Upper lobe of left lung (tissue), 6 donors: ENCODE measurements at regions not wholly inside any gene's neighbourhood (a gene's known extent, or its start where the extent isn't known, plus 50 kb on each side); places are given as distances from the start of the nearest gene placed in this dataset.

Experiments
- ATAC-seq, 2 donors: fragments of 200-7000 bp; cut with Tn5 transposase; one replicate each; pipeline ENCODE4 v1.9.1; 2022; ENCODE audit warnings: mild to moderate bottlenecking in 2 of 2, moderate library complexity in 2 of 2; ENCODE audit not compliant: low FRiP score in 2 of 2
- DNase-seq, 2 donors: peaks; one replicate each; pipeline ENCODE4 v3.0.0-alpha.2; 2019 to 2020
- H3K27ac ChIP-seq, 4 donors: fragments of 200-600 bp; sonication (generic); one replicate each; pipeline ENCODE4 v1.5.1; 2016 to 2019
- H3K27me3 ChIP-seq, 4 donors: fragments of 200-600 bp; sonication (generic); one replicate each; pipeline ENCODE4 v1.5.1; 2017 to 2019
- H3K36me3 ChIP-seq, 4 donors: fragments of 200-600 bp; sonication (generic); one replicate each; pipeline ENCODE4 v1.5.1; 2016 to 2019
- H3K4me1 ChIP-seq, 4 donors: fragments of 200-600 bp; sonication (generic); one replicate each; pipeline ENCODE4 v1.5.1; 2018 to 2019
- H3K4me3 ChIP-seq, 4 donors: fragments of 200-600 bp; sonication (generic); one replicate each; pipeline ENCODE4 v1.5.1; 2017 to 2019; ENCODE audit warnings: mild to moderate bottlenecking in 2 of 4, moderate library complexity in 1 of 4
- H3K9me3 ChIP-seq, 4 donors: fragments of 200-600 bp; sonication (generic); one replicate each; pipeline ENCODE4 v1.5.1; 2018 to 2019
- EP300 ChIP-seq, 4 donors: sonication (generic); formaldehyde crosslinking; IDR thresholded peaks; one replicate each; pipeline ENCODE4 v1.5.1; 2017; ENCODE audit warnings: antibody characterized with exemption in 4 of 4, control low read depth in 2 of 4
- POLR2A ChIP-seq, 4 donors: fragments of 450-650 bp; IDR thresholded peaks; one replicate each; pipeline ENCODE4 v1.5.1; 2016 to 2017; ENCODE audit warnings: antibody characterized with exemption in 4 of 4, mild to moderate bottlenecking in 2 of 4
- POLR2AphosphoS5 ChIP-seq, 2 donors: sonication (generic); formaldehyde crosslinking; IDR thresholded peaks; one replicate each; pipeline ENCODE4 v1.5.1; 2017; ENCODE audit warnings: antibody characterized with exemption in 2 of 2
- WGBS, 2 donors: methylation state at CpG; one replicate each; pipeline ENCODE4 v1.1.5; 2017 to 2018; 5-methylcytosine and 5-hydroxymethylcytosine counted together
- TF ChIP-seq, protein P1 (sequence below), 6 experiments: fragments of 450-650 bp in 4 of 6; fragments of 200-600 bp in 2 of 6; sonication (generic) in 2 of 6; IDR thresholded peaks; one replicate each; pipeline ENCODE4 v1.5.1; 2016 to 2019; ENCODE audit warnings: antibody characterized with exemption in 6 of 6
- donor health status: DM: no; HTN: no; CAD: no; lungs with moderate emphysema.
- donor health status: DM: no; HTN: yes; CAD: no; lungs with severe emphysema.

DNA sequence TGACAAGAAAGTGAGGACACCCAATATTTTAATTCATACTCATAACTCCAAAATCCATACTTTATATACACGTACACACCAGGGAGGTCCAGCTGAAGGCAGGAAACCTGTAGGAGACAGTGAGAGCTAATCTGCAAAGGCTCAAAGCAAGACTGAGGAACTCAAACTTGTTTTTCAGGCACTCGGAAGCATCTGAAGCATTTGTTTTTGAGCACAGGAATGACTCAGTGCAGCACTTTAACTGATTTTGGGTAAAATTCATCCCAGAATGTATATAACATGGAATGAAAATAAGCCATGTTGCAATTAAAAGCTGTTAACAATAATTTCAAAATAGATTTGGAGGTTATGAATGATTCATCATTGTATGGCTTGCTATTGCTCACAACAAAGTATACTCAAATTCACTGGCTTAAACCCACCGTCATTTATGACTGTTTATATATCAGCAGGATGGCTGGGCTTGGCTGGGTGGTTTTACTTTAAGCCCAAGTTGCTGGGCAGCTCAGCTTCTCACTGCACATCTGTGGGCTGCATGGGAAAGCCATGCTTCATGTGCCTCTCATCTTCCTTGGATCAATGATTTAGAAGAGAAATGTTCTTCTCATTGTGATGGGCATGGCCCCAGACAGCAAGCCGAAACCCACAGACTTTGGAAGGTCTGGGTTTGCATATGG is 177.0 kb downstream of the RFC3 start:
- no peak for ATAC-seq
- DNase-seq, result no peak
- no peak overlapping the region for H3K4me3 ChIP-seq
- H3K4me1 ChIP-seq, result no peaks in the 10 kb centered on the region
- TF ChIP-seq, protein P1, sequence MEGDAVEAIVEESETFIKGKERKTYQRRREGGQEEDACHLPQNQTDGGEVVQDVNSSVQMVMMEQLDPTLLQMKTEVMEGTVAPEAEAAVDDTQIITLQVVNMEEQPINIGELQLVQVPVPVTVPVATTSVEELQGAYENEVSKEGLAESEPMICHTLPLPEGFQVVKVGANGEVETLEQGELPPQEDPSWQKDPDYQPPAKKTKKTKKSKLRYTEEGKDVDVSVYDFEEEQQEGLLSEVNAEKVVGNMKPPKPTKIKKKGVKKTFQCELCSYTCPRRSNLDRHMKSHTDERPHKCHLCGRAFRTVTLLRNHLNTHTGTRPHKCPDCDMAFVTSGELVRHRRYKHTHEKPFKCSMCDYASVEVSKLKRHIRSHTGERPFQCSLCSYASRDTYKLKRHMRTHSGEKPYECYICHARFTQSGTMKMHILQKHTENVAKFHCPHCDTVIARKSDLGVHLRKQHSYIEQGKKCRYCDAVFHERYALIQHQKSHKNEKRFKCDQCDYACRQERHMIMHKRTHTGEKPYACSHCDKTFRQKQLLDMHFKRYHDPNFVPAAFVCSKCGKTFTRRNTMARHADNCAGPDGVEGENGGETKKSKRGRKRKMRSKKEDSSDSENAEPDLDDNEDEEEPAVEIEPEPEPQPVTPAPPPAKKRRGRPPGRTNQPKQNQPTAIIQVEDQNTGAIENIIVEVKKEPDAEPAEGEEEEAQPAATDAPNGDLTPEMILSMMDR (IDR thresholded peaks at IDR 0.05), result no peak
- TF ChIP-seq POLR2A (IDR thresholded peaks at IDR 0.05), result no peak
- no peak for TF ChIP-seq POLR2AphosphoS5 (IDR thresholded peaks at IDR 0.05)
- no peak for TF ChIP-seq EP300 (IDR thresholded peaks at IDR 0.05)
- H3K9me3 ChIP-seq, result no peaks in the 10 kb centered on the region
- no peaks in the 10 kb centered on the region for H3K36me3 ChIP-seq
- 86 to 91% methylated on average over 4 of the region's 4 CpGs for WGBS, 2 donors
- no peaks in the 10 kb centered on the region for H3K27me3 ChIP-seq
- no peak overlapping the region for H3K27ac ChIP-seq

DNA sequence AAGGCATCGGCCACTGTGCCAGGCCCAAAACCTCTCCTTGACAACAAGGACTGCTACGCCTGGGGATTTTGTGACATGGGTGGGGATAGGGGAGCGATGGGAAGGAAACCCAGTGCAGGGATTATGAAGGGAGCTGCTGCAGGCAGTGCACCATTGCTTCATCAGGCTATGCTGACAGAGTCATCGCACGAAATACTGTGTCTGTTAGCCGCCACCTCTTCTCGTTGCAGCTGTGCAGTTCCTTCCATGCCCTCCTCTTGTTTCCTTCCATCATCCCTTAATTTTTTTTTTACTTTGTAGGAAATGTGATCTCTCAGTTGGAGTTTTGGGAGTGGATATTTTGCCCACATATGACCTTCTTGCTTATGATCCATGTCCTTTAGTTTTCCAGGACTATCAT is 178.7 kb downstream of the RFC3 start:
- ATAC-seq (no peak), DNase-seq (no peak)
- no peak overlapping the region for H3K27ac ChIP-seq
- H3K4me1 ChIP-seq, result no peaks in the 10 kb centered on the region
- H3K9me3 ChIP-seq, result no peaks in the 10 kb centered on the region
- no peak overlapping the region for H3K4me3 ChIP-seq
- no peaks in the 10 kb centered on the region for H3K27me3 ChIP-seq
- WGBS, 2 donors, result 97% methylated on average over 7 of the region's 7 CpGs
- no peaks in the 10 kb centered on the region for H3K36me3 ChIP-seq
- no peak for TF ChIP-seq POLR2AphosphoS5 (IDR thresholded peaks at IDR 0.05)
- TF ChIP-seq EP300 (IDR thresholded peaks at IDR 0.05), result no peak
- TF ChIP-seq, protein P1 (IDR thresholded peaks at IDR 0.05), result no peak
- no peak for TF ChIP-seq POLR2A (IDR thresholded peaks at IDR 0.05)

GRCh38 chr13:33997574-33997973 is 179.6 kb downstream of the RFC3 start:
- Histone ChIP-seq H3K27ac (no peak overlapping the region), H3K36me3 (no peaks in the 10 kb centered on the region), H3K4me3 (no peak overlapping the region), H3K4me1 (no peaks in the 10 kb centered on the region), H3K9me3 (no peaks in the 10 kb centered on the region), H3K27me3 (no peaks in the 10 kb centered on the region)
- ATAC-seq (no peak), DNase-seq (no peak)
- no peak for TF ChIP-seq POLR2A (IDR thresholded peaks at IDR 0.05)
- 63 to 71% methylated on average over 3 of the region's 3 CpGs for WGBS, 2 donors

- Histone ChIP-seq H3K36me3 (no peaks in the 10 kb centered on the region), H3K9me3 (no peaks in the 10 kb centered on the region), H3K27ac (no peak overlapping the region), H3K27me3 (no peaks in the 10 kb centered on the region), H3K4me3 (no peak overlapping the region), H3K4me1 (no peaks in the 10 kb centered on the region)
- WGBS, 2 donors, result 30 to 40% methylated on average over 6 of the region's 6 CpGs
- no peak for ATAC-seq
- TF ChIP-seq EP300 (IDR thresholded peaks at IDR 0.05) (no peak), POLR2A (IDR thresholded peaks at IDR 0.05) (no peak)
- TF ChIP-seq, protein P1 (IDR thresholded peaks at IDR 0.05), result no peak
- no peak for DNase-seq
These were observed 182.1 kb downstream of the RFC3 start for GRCh38 chr13:33999811-34000605.

DNA sequence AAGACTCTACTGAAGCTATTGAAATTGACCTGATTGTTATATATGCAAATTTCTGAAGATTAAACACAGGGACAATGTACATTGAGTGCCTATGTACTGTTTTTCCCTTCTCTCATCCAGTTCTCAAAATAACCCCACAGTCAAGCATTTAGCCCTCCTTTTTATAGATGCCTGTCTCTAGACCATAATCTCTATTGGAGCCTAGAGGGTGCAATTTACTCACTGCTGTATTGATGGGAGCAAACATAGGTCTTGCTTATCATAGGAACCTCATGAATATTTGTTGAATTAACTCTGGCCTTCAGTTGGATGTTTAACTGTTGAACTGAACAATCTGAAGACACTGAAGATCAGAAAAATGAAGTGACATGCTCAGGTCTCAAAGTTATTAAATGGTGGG is 183.0 kb downstream of the RFC3 start:
- no peak for DNase-seq
- no peak for ATAC-seq
- Histone ChIP-seq H3K36me3 (no peaks in the 10 kb centered on the region), H3K27ac (no peak overlapping the region), H3K27me3 (no peaks in the 10 kb centered on the region), H3K4me3 (no peak overlapping the region), H3K9me3 (no peaks in the 10 kb centered on the region), H3K4me1 (no peaks in the 10 kb centered on the region)
- TF ChIP-seq POLR2A (IDR thresholded peaks at IDR 0.05) (no peak), POLR2AphosphoS5 (IDR thresholded peaks at IDR 0.05) (no peak), EP300 (IDR thresholded peaks at IDR 0.05) (no peak)
- TF ChIP-seq, protein P1 (IDR thresholded peaks at IDR 0.05), result no peak
